Naive thymus-derived CD4-positive, alpha-beta T cell (primary cell): ENCODE measurements at regions not wholly inside any gene's neighbourhood (a gene's known extent, or its start where the extent isn't known, plus 50 kb on each side); places are given as distances from the start of the nearest gene placed in this dataset.

Experiments used
- ATAC-seq: fragments of 150-1000 bp; cut with Tn5 transposase; 2 replicates; pipeline ENCODE4 v1.10.0; 2021; ENCODE audit warnings: mild to moderate bottlenecking, moderate library complexity
- CTCF ChIA-PET: fragments of 350-600 bp; sonication (Branson Sonifier 250); formaldehyde crosslinking; loops from one replicate; lab custom pipeline; 2021; ENCODE audit warnings: antibody characterized with exemption; lab: Charles Lee
- POLR2A ChIA-PET: fragments of 350-600 bp; sonication (Branson Sonifier 250); formaldehyde crosslinking; loops from one replicate; lab custom pipeline; 2021; ENCODE audit warnings: antibody characterized with exemption, inconsistent platforms; lab: Charles Lee
- DNase-seq, 9 donors: peaks; one replicate each; pipeline versions ENCODE4 v3.0.0 to v3.0.0-alpha.2; 2020 to 2022; ENCODE audit warnings: mixed read lengths in 1 of 9
- H3K27ac ChIP-seq: one replicate; pipeline ENCODE4 v1.7.0; 2013; ENCODE audit warnings: mild to moderate bottlenecking, low read depth, low read length, moderate library complexity
- H3K27me3 ChIP-seq, 2 donors: one replicate each; pipeline ENCODE4 v1.7.0; 2013; ENCODE audit warnings: low read length in 2 of 2, mild to moderate bottlenecking in 2 of 2, moderate library complexity in 2 of 2; ENCODE audit not compliant: control insufficient read depth in 2 of 2, insufficient read depth in 2 of 2
- H3K36me3 ChIP-seq, 3 experiments: 1 replicate in 2 of 3; 2 replicates in 1 of 3; pipeline ENCODE4 v1.7.0; 2013; ENCODE audit warnings: low read length in 3 of 3, mild to moderate bottlenecking in 3 of 3, moderate library complexity in 1 of 3; ENCODE audit not compliant: insufficient read depth in 3 of 3, control insufficient read depth in 2 of 3
- H3K4me1 ChIP-seq, 2 donors: one replicate each; pipeline ENCODE4 v1.7.0; 2013; ENCODE audit warnings: low read length in 2 of 2, mild to moderate bottlenecking in 2 of 2, moderate library complexity in 1 of 2; ENCODE audit not compliant: control insufficient read depth in 2 of 2, insufficient read depth in 2 of 2
- H3K4me3 ChIP-seq: 2 replicates; pipeline ENCODE4 v1.7.0; 2013; ENCODE audit warnings: mild to moderate bottlenecking, low read length
- H3K9me3 ChIP-seq, 3 experiments: 1 replicate in 2 of 3; 2 replicates in 1 of 3; pipeline ENCODE4 v1.7.0; 2013; ENCODE audit warnings: low read length in 3 of 3; ENCODE audit not compliant: control insufficient read depth in 2 of 3
- H3K27ac Mint-ChIP-seq, 9 donors: one replicate each; pipeline ENCODE4 v1.8.0; 2020 to 2022; ENCODE audit warnings: mixed read lengths in 9 of 9, mild to moderate bottlenecking in 8 of 9, moderate library complexity in 5 of 9, inconsistent platforms in 2 of 9
- H3K27me3 Mint-ChIP-seq, 5 donors: one replicate each; pipeline ENCODE4 v1.8.0; 2021 to 2022; ENCODE audit warnings: mixed read lengths in 5 of 5, mild to moderate bottlenecking in 1 of 5
- H3K36me3 Mint-ChIP-seq, 5 donors: one replicate each; pipeline ENCODE4 v1.8.0; 2020 to 2022; ENCODE audit warnings: mixed read lengths in 5 of 5, mild to moderate bottlenecking in 3 of 5, inconsistent platforms in 1 of 5
- H3K4me1 Mint-ChIP-seq, 7 donors: one replicate each; pipeline ENCODE4 v1.8.0; 2020 to 2022; ENCODE audit warnings: mixed read lengths in 7 of 7, mild to moderate bottlenecking in 3 of 7, inconsistent platforms in 1 of 7
- H3K4me3 Mint-ChIP-seq, 10 donors: one replicate each; pipeline ENCODE4 v1.8.0; 2020 to 2022; ENCODE audit warnings: mild to moderate bottlenecking in 10 of 10, mixed read lengths in 10 of 10, moderate library complexity in 6 of 10, inconsistent platforms in 2 of 10
- H3K9me3 Mint-ChIP-seq, 11 donors: one replicate each; pipeline ENCODE4 v1.8.0; 2020 to 2022; ENCODE audit warnings: mixed read lengths in 11 of 11, mild to moderate bottlenecking in 4 of 11, inconsistent platforms in 1 of 11, moderate library complexity in 1 of 11
- intact Hi-C, 2 donors: fragments of 100-400 bp; cut with micrococcal nuclease; formaldehyde crosslinking; loops; one replicate each; pipeline ENCODE4 v1.15.1; 2023

GRCh38 chr16:87543436-87544191 lies 50.8 kb upstream of the ZCCHC14 start:
- no peak for ATAC-seq
- Mint-ChIP-seq H3K36me3 (peaks cover 0 to 10% (median 6%) of the 10 kb centered on the region in 5 donors), H3K27me3 (peaks cover 18 to 38% (median 33%) of the 10 kb centered on the region in 5 donors), H3K4me3 (peak overlapping the region in 2 of 10 donors; percentile 17 to 53), H3K9me3 (peaks cover 0 to 13% (median 5%) of the 10 kb centered on the region in 11 donors), H3K27ac (no peak overlapping the region), H3K4me1 (peaks cover 0 to 6% (median 0%) of the 10 kb centered on the region in 7 donors)
- Histone ChIP-seq H3K27me3 (no peaks in the 10 kb centered on the region), H3K4me3 (no peak overlapping the region), H3K27ac (no peak overlapping the region), H3K36me3 (no peaks in the 10 kb centered on the region), H3K9me3 (no peaks in the 10 kb centered on the region), H3K4me1 (no peaks in the 10 kb centered on the region)
- DNase-seq, result no peak
- ChIA-PET CTCF (interaction anchor here (0.9 kb wide), 1 partner anchor 93 kb away, joined by 3 read pairs; no protein-coding TSS in a partner anchor), POLR2A (no interaction called here)
- intact Hi-C loops, result loop anchor here in 1 of 2 donors (2.0 kb wide), 1 partner anchor 127 kb away; no protein-coding TSS in a partner anchor

GRCh38 chr16:87542531-87543102 lies 49.8 kb upstream of the ZCCHC14 start:
- DNase-seq (no peak), ATAC-seq (no peak)
- intact Hi-C loops, result loop anchor here in 1 of 2 donors (1.0 kb wide), 1 partner anchor 81 kb away; no protein-coding TSS in a partner anchor
- Mint-ChIP-seq H3K9me3 (peaks cover 0 to 13% (median 5%) of the 10 kb centered on the region in 11 donors), H3K27ac (no peak overlapping the region), H3K4me1 (peaks cover 0 to 6% (median 0%) of the 10 kb centered on the region in 7 donors), H3K27me3 (peaks cover 24 to 36% (median 30%) of the 10 kb centered on the region in 5 donors), H3K4me3 (no peak overlapping the region), H3K36me3 (peaks cover 0 to 10% (median 6%) of the 10 kb centered on the region in 5 donors)
- no peaks in the 10 kb centered on the region for H3K36me3 ChIP-seq
- H3K4me3 ChIP-seq, result no peak overlapping the region
- H3K9me3 ChIP-seq, result no peaks in the 10 kb centered on the region
- no peak overlapping the region for H3K27ac ChIP-seq
- CTCF ChIA-PET, result no interaction called here
- POLR2A ChIA-PET, result no interaction called here
- H3K27me3 ChIP-seq, result no peaks in the 10 kb centered on the region
- no peaks in the 10 kb centered on the region for H3K4me1 ChIP-seq
